ENCODE measurements at regions not wholly inside any gene's neighbourhood (a gene's known extent, or its start where the extent isn't known, plus 50 kb on each side); places are given as distances from the start of the nearest gene placed in this dataset.

DNA sequence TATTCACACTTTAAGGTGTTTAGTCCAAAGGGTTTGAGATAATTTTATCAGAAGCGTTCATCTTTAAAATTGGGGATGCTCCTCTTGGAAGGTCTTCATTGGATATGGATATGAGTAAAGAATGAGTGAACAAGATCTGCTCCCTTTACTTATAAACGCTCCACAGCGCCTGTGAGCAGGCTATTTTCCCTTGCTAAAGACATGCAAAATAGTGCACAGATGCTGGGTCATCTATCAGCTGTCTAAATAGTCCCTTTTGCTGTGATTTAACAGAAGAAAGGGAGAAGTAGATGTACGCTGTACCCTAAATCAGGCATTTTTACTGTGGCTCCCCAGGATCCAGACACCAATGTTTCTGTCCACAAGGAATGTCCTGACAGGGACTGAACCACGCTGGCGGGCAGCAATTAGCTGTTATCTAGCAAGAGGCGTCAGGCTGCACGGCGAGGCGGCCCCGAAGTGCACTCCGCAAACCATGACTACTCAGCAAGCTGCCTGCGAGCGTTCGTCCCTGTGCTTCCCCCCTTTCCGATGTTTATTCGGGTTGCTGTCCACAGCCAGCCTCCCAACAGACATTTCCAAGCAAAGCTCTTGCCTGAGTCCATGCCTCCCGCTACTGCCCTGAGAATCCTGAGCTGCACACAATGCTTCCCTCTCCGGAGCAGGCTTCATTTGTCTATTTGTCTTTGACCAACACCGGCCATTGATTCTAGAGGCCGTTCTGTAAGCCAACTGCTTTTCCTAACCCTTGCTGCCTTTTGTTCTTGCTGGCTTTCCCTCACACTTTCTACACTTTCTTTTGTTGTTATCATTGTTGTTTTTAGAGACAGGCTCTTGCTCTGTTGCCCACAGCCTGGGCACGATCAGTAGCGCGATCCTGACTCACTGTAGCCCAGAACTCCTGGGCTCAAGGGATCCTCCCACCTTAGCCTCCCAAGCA is 55.7 kb upstream of the CNEP1R1 start:
- peak in 1 of 2 donors; percentile 67 for ATAC-seq
- intact Hi-C loops (cut with DNase I): no loop called here
- DNase-seq: peak; percentile 29

DNA sequence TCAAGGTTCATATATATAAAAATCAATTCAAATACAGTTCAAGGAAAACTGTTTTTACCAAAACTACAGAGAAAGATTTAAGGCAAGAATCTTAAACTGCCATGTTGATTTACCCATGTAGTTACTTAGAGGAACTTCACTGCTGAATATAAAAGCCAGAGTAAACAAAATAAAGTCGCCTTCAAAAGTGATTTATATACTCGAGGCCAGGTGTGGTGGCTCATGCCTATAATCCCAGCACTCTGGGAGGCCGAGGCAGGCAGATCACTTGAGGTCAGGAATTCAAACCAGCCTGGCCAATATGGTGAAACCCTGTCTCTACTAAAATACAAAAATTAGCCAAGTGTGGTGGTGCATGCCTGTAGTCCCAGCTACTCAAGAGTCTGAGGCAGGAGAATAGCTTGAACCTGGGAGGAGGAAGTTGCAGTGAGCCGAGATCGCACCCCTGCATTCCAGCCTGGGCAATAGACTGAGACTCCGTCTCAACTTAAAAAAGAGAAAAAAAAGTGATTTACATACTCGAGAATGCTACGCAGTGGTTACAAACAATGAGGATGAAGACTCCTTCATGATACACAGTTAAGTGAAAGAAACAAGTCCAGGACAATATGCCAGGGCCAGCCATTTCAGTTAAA is 54.1 kb upstream of the CNEP1R1 start:
- DNase-seq (no peak), ATAC-seq (no peak)
- intact Hi-C loops (cut with DNase I): no loop called here

DNA sequence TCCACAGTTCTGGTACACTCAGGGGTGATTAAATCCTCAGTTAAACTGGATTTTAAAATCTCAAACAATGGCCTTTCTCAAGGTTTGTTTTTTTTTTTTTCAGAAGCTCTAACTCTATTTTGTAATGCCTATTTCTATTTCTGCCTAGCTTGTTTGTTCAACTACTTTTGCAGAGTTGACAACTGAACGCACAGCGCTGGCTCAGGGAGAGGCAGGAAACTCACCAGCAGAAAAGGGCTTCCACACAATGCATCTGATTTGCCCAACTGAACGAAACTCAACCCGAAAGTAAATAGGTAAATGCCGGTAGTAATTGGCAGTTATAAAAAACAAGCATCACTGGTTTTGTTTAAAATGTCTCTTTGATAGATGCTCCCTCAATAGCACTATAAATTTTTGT is 52.7 kb upstream of the CNEP1R1 start:
- intact Hi-C loops (cut with DNase I): no loop called here
- ATAC-seq (no peak), DNase-seq (no peak)

DNA sequence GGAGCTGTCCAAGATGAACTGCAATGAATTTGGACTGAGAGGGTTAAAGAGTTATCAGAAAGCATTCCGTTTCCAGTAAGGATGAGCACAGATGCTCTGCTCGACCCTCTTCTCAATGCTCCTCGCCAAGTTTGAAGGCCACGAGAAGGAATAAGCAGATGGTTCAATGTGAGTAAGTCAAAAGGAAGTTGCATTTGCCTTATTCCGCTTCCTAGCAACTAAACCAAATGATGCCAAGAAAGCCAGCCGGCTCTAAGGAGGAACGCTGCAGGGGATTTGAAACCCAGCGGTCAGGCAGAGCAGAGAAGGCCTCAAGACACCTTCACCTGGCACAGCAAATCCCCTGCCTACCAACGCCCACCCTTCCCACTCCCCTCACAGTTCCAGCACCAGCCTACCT is 52.1 kb upstream of the CNEP1R1 start:
- DNase-seq (no peak), ATAC-seq (no peak)
- intact Hi-C loops (cut with DNase I): no loop called here

All from left cardiac atrium (tissue), 4 donors.